AG04450 (cell line): ENCODE measurements at regions not wholly inside any gene's neighbourhood (a gene's known extent, or its start where the extent isn't known, plus 50 kb on each side); places are given as distances from the start of the nearest gene placed in this dataset. TPM values are rescaled to one million over a fixed set of nuclear protein-coding genes. Genes with fewer than 3 reads are reported as not detected.

Experiments
- small RNA-seq: library from RNA; depleted of rRNA; stranded (forward); fragments of <200 nt; gene quantifications from one replicate; pipeline ENCODE3, GENCODE V24; 2012; ENCODE audit warnings: low read depth; ENCODE audit not compliant: insufficient read length

Small RNAs in the stretch of these regions (small RNA-seq; reads per million reads assigned to genes)
- gene CICP10, result not detected
- gene SEPT14P2, result not detected
